ENCODE measurements at regions not wholly inside any gene's neighbourhood (a gene's known extent, or its start where the extent isn't known, plus 50 kb on each side); places are given as distances from the start of the nearest gene placed in this dataset.
"Not testable (repeated sequence)": the region's sequence is repeated elsewhere in the genome, so short reads cannot be mapped to it uniquely, and the experiment has no call there.

DNA sequence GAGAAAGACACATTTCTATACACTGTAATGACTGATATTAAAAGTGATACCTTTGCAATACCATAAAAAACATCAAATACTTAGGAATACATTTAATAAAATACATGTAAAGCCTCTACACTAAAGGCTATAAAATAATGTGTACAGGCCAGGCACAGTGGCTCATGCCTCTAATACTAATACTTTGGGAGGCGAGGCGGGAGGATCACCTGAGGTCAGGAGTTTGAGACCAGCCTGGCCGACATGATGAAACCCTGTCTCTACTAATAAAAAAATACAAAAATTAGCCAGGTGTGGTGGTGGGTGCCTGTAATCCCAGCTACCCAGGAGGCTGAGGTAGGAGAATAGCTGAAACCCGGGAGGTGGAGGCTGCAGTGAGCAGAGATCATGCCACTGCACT lies 59.8 kb upstream of the RTL6 start:
- not testable (repeated sequence) for TF ChIP-seq EZH2 (IDR thresholded peaks at IDR 0.05; ENCODE audit: borderline replicate concordance, low read depth, low read length, poor library complexity, severe bottlenecking)
- TF ChIP-seq, protein P1, sequence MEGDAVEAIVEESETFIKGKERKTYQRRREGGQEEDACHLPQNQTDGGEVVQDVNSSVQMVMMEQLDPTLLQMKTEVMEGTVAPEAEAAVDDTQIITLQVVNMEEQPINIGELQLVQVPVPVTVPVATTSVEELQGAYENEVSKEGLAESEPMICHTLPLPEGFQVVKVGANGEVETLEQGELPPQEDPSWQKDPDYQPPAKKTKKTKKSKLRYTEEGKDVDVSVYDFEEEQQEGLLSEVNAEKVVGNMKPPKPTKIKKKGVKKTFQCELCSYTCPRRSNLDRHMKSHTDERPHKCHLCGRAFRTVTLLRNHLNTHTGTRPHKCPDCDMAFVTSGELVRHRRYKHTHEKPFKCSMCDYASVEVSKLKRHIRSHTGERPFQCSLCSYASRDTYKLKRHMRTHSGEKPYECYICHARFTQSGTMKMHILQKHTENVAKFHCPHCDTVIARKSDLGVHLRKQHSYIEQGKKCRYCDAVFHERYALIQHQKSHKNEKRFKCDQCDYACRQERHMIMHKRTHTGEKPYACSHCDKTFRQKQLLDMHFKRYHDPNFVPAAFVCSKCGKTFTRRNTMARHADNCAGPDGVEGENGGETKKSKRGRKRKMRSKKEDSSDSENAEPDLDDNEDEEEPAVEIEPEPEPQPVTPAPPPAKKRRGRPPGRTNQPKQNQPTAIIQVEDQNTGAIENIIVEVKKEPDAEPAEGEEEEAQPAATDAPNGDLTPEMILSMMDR (conservative IDR thresholded peaks at IDR 0.05; ENCODE audit: low read depth, low read length) = not testable (repeated sequence)

All from A673 (cell line).